AG04450 (cell line): ENCODE measurements at regions not wholly inside any gene's neighbourhood (a gene's known extent, or its start where the extent isn't known, plus 50 kb on each side); places are given as distances from the start of the nearest gene placed in this dataset.

ENCODE experiments used
- CTCF ChIA-PET: fragments of 300-600, 350-600 bp; formaldehyde crosslinking; extraction: SDS; loops from one replicate; lab custom pipeline; 2022; ENCODE audit warnings: antibody characterized with exemption, inconsistent platforms; lab: Charles Lee
- POLR2A ChIA-PET: fragments of 350-600 bp; formaldehyde crosslinking; extraction: SDS; loops from one replicate; lab custom pipeline; 2021; ENCODE audit warnings: antibody characterized with exemption, inconsistent platforms; lab: Yijun Ruan, JAX
- DNase-seq: peaks from one replicate; pipeline ENCODE4 v3.0.0-alpha.2; 2011; ENCODE audit warnings: low read depth, low spot score
- H3K27ac ChIP-seq: one replicate; pipeline ENCODE4 v1.5.1; 2012; ENCODE audit warnings: low read depth, low read length, control low read depth
- H3K27me3 ChIP-seq: one replicate; pipeline ENCODE4 v1.6.0; 2012; ENCODE audit warnings: low read length; ENCODE audit not compliant: control insufficient read depth, insufficient read depth
- H3K4me3 ChIP-seq: 2 replicates; pipeline ENCODE4 v1.5.1; 2011; ENCODE audit warnings: mild to moderate bottlenecking, low read depth, low read length, control low read depth
- H3K9me3 ChIP-seq: 2 replicates; pipeline ENCODE4 v1.5.1; 2012; ENCODE audit warnings: low read length; ENCODE audit not compliant: control insufficient read depth, insufficient read depth
- CTCF ChIP-seq: IDR thresholded peaks from 2 replicates; pipeline ENCODE4 v1.5.1; 2011; ENCODE audit warnings: low read depth, low read length, control low read depth, inconsistent platforms

- POLR2A ChIA-PET: no interaction called here
- no peak overlapping the region for H3K4me3 ChIP-seq
- H3K27me3 ChIP-seq: no peaks in the 10 kb centered on the region
- H3K9me3 ChIP-seq: no peaks in the 10 kb centered on the region
- TF ChIP-seq CTCF: no peak
- CTCF ChIA-PET: interaction anchor here (0.6 to 0.9 kb wide), 2 partner anchors 10 to 55 kb away, joined by 3 read pairs; no protein-coding TSS in a partner anchor
- no peak for DNase-seq
- no peak overlapping the region for H3K27ac ChIP-seq
Measured at GRCh38 chr15:37771465-37771864, 163.0 kb upstream of the TMCO5A start.

GRCh38 chr15:37773111-37773860, 161.2 kb upstream of the TMCO5A start:
- peak; percentile 53 for DNase-seq
- ChIA-PET POLR2A (no interaction called here), CTCF (interaction anchor here (8.6 kb wide), 1 partner anchor 9 kb away, joined by 57 read pairs; no protein-coding TSS in a partner anchor)
- H3K4me3 ChIP-seq: no peak overlapping the region
- no peak overlapping the region for H3K27ac ChIP-seq
- no peak for TF ChIP-seq CTCF
- H3K27me3 ChIP-seq: no peaks in the 10 kb centered on the region
- no peaks in the 10 kb centered on the region for H3K9me3 ChIP-seq

- ChIA-PET POLR2A (no interaction called here), CTCF (interaction anchor here (1.5 to 8.6 kb wide), 2 partner anchors 10 to 105 kb away, joined by 3 to 57 read pairs; no protein-coding TSS in a partner anchor)
- DNase-seq: no peak
- Histone ChIP-seq H3K4me3 (no peak overlapping the region), H3K27me3 (no peaks in the 10 kb centered on the region), H3K9me3 (no peaks in the 10 kb centered on the region), H3K27ac (no peak overlapping the region)
- no peak for TF ChIP-seq CTCF
Measured at GRCh38 chr15:37774961-37775360, 159.5 kb upstream of the TMCO5A start.

- POLR2A ChIA-PET: no interaction called here
- CTCF ChIA-PET: interaction anchor here (8.6 kb wide), 1 partner anchor 12 kb away, joined by 57 read pairs; no protein-coding TSS in a partner anchor
- no peak for DNase-seq
- no peak for TF ChIP-seq CTCF
- no peaks in the 10 kb centered on the region for H3K9me3 ChIP-seq
- no peaks in the 10 kb centered on the region for H3K27me3 ChIP-seq
- no peak overlapping the region for H3K4me3 ChIP-seq
- H3K27ac ChIP-seq: no peak overlapping the region
Measured at GRCh38 chr15:37777006-37777405, 157.4 kb upstream of the TMCO5A start.

GRCh38 chr15:37783290-37783689, 151.2 kb upstream of the TMCO5A start:
- no peak for TF ChIP-seq CTCF
- CTCF ChIA-PET: interaction anchor here (0.6 to 1.1 kb wide), 2 partner anchors 19 kb away, joined by 3 to 5 read pairs; no protein-coding TSS in a partner anchor
- POLR2A ChIA-PET: no interaction called here
- Histone ChIP-seq H3K27ac (no peak overlapping the region), H3K27me3 (no peaks in the 10 kb centered on the region), H3K9me3 (no peaks in the 10 kb centered on the region), H3K4me3 (no peak overlapping the region)
- DNase-seq: no peak
